Activated CD4-positive, alpha-beta memory T cell treated with anti-CD3 and anti-CD28 coated beads, Interleukin-2, amount 10 ng/mL, durations not matched to agents 7 days and 5 days (primary cell): ENCODE measurements at regions not wholly inside any gene's neighbourhood (a gene's known extent, or its start where the extent isn't known, plus 50 kb on each side); places are given as distances from the start of the nearest gene placed in this dataset.

Experiments
- CTCF ChIA-PET: fragments of 350-600 bp; sonication (Branson Sonifier 250); formaldehyde crosslinking; loops from one replicate; lab custom pipeline; 2021; ENCODE audit warnings: antibody characterized with exemption, inconsistent platforms; lab: Charles Lee
- POLR2A ChIA-PET: fragments of 350-600 bp; sonication (Branson Sonifier 250); formaldehyde crosslinking; loops from one replicate; lab custom pipeline; 2021; ENCODE audit warnings: antibody characterized with exemption; lab: Charles Lee
- DNase-seq: peaks from one replicate; pipeline ENCODE4 v3.0.0-alpha.2; 2020
- H3K27ac Mint-ChIP-seq: one replicate; pipeline ENCODE4 v1.8.0; 2021; ENCODE audit warnings: mild to moderate bottlenecking, mixed read lengths
- H3K27me3 Mint-ChIP-seq: one replicate; pipeline ENCODE4 v1.8.0; 2021; ENCODE audit warnings: mixed read lengths
- H3K36me3 Mint-ChIP-seq: one replicate; pipeline ENCODE4 v1.8.0; 2021; ENCODE audit warnings: low read depth, mixed read lengths
- H3K4me1 Mint-ChIP-seq: one replicate; pipeline ENCODE4 v1.8.0; 2021; ENCODE audit warnings: mixed read lengths
- H3K4me3 Mint-ChIP-seq: one replicate; pipeline ENCODE4 v1.8.0; 2021; ENCODE audit warnings: mild to moderate bottlenecking, mixed read lengths
- H3K9me3 Mint-ChIP-seq: one replicate; pipeline ENCODE4 v1.8.0; 2021; ENCODE audit warnings: mixed read lengths

DNA sequence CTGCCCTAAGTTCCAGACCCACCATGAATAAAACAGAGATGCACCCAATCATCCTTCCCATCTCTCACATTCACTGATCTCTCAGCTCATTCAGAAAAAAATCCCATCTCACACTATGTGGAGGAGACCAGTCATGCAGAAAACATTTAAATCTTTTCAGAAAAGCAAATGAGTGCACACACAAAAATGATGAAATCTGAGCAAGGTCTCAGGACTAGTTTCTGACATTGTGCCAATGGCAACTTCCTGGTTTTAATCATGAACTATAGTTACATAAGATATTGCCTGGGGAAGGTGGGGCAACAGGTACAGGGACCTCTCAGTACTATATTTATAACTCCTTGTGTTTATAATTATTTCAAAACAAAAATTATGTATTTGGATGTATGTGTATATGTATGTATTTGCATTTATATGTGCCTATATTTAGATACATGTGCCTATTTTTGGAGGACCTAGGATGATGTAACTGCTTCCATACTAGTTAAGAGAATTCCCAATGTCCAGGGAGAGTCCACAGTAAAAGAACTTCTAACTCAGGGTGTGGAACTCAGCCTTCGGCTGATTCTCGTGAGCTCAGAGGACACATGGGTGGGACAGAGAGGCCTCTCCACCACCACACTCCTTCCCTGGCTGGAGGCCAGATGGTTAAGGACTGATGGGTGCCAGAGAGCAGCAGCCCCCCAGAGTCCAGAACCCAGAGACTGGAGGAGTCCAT lies 71.7 kb upstream of the MAP3K4 start:
- ChIA-PET CTCF (no interaction called here), POLR2A (no interaction called here)
- peaks cover 13% of the 10 kb centered on the region for H3K27me3 Mint-ChIP-seq
- no peak for DNase-seq
- no peaks in the 10 kb centered on the region for H3K4me1 Mint-ChIP-seq
- H3K36me3 Mint-ChIP-seq = no peaks in the 10 kb centered on the region
- no peaks in the 10 kb centered on the region for H3K9me3 Mint-ChIP-seq
- H3K4me3 Mint-ChIP-seq = no peak overlapping the region
- H3K27ac Mint-ChIP-seq = no peak overlapping the region

DNA sequence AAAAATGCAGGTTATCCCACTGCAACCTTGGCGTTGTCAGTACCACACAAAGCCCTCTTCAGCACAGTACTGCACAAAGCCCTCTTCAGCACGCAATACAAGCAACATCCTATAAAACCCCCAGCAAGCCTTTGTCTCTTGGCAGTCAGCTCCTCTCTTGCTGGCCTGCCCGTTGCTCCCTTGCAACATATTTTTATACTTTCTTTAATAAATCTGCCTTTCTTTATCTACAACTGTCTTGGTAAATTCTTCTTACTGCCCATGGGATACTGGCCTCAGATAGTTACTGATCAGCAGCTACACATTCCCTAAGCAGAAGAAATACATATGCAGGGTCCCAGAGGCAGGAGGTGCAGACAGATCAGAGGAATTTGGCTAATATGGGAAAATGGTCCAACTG lies 70.5 kb upstream of the MAP3K4 start:
- CTCF ChIA-PET = interaction anchor here (17.1 kb wide), 1 partner anchor 453 kb away, joined by 363 read pairs; no protein-coding TSS in a partner anchor
- no peak for DNase-seq
- no peaks in the 10 kb centered on the region for H3K36me3 Mint-ChIP-seq
- no peak overlapping the region for H3K27ac Mint-ChIP-seq
- no peak overlapping the region for H3K4me3 Mint-ChIP-seq
- H3K9me3 Mint-ChIP-seq = no peaks in the 10 kb centered on the region
- H3K27me3 Mint-ChIP-seq = peaks cover 13% of the 10 kb centered on the region
- POLR2A ChIA-PET = no interaction called here
- H3K4me1 Mint-ChIP-seq = no peaks in the 10 kb centered on the region

DNA sequence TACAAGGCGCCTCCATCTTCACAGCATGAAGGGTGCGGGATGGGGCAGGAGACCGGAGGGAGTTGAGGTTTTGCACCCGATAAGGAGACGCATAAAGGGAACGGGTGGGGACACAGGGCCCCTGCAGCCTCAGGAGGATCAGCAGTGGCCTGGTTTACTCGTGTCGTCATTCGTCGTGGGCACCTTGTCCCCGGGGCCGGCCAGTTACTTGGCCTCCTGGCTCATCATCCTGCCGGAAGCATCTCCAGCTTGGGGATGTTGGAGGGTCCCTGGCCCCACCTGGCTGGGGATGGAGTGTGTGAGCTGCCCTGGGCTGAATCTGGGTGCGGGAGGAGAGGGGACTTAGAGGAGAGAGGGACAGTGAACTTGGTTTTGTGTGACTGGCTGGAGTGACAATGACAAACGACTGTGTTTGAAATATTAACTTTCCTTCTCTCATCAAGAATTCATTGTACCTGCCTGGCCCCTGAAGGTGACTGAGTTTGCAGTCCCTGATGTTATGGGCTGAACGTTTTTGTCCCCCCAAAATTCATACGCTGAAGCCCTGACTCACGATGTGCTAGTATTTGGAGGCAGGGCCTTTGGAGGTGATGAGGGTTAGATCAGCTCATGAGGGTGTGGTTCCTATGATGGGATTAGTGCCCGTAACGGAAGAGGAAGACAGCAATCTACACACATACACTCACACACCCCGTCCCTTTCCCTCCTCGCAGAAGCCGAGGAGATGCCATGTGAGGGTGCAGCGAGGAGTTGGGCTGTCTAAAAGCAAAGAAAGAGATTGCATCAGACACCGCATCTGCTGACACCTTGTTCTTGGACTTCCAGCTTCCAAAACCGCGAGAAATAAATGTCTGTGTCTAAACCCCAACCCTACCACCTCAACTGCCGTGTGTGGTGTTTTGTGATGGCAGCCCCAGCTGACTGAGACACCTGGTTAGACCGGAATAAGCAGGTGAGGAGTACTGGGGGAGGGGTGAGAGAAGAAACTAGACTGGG lies 65.0 kb upstream of the MAP3K4 start:
- Mint-ChIP-seq H3K9me3 (no peaks in the 10 kb centered on the region), H3K27me3 (peaks cover 27% of the 10 kb centered on the region), H3K27ac (peak overlapping the region; percentile 44), H3K4me1 (peaks cover 6% of the 10 kb centered on the region), H3K4me3 (no peak overlapping the region), H3K36me3 (no peaks in the 10 kb centered on the region)
- no peak for DNase-seq
- ChIA-PET CTCF (interaction anchor here (17.1 kb wide), 1 partner anchor 447 kb away, joined by 363 read pairs; no protein-coding TSS in a partner anchor), POLR2A (no interaction called here)

DNA sequence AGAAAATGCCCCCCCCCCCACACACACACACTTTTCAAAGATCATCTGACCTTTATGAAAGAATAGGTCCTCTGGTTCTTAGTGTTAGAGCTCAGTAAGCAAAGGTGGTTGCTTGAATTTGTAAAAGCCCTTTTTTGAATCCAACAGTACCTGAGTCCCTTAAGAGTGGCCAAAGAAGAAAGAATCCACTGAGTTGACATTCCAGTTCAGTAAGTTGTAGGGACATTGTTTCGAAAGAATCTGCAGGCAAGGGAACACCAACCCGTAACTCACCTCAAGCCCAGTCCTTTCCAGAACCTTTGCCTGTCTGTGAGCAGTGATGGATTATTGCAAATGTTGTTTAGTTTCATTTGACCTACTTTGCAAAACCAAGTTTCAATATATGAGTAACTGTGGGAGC lies 64.2 kb upstream of the MAP3K4 start:
- ChIA-PET CTCF (interaction anchor here (0.7 to 17.1 kb wide), 2 partner anchors 24 to 446 kb away, joined by 3 to 363 read pairs; no protein-coding TSS in a partner anchor), POLR2A (no interaction called here)
- H3K27me3 Mint-ChIP-seq = peaks cover 27% of the 10 kb centered on the region
- no peaks in the 10 kb centered on the region for H3K36me3 Mint-ChIP-seq
- H3K9me3 Mint-ChIP-seq = no peaks in the 10 kb centered on the region
- H3K27ac Mint-ChIP-seq = peak overlapping the region; percentile 11
- DNase-seq = no peak
- H3K4me1 Mint-ChIP-seq = peaks cover 8% of the 10 kb centered on the region
- no peak overlapping the region for H3K4me3 Mint-ChIP-seq

- ChIA-PET POLR2A (interaction anchor here (2.6 kb wide), 1 partner anchor 441 kb away, joined by 6 read pairs; no protein-coding TSS in a partner anchor), CTCF (interaction anchor here (0.6 to 17.1 kb wide), 7 partner anchors 11 to 479 kb away, joined by 3 to 363 read pairs (median 3); no protein-coding TSS in a partner anchor)
- H3K27ac Mint-ChIP-seq = no peak overlapping the region
- no peak for DNase-seq
- H3K36me3 Mint-ChIP-seq = no peaks in the 10 kb centered on the region
- no peak overlapping the region for H3K4me3 Mint-ChIP-seq
- H3K27me3 Mint-ChIP-seq = peaks cover 25% of the 10 kb centered on the region
- H3K9me3 Mint-ChIP-seq = no peaks in the 10 kb centered on the region
- peaks cover 8% of the 10 kb centered on the region for H3K4me1 Mint-ChIP-seq
Measured at GRCh38 chr6:160929361-160929760, 62.2 kb upstream of the MAP3K4 start.

- ChIA-PET POLR2A (interaction anchor here (2.6 kb wide), 1 partner anchor 441 kb away, joined by 6 read pairs; no protein-coding TSS in a partner anchor), CTCF (interaction anchor here (0.6 to 17.1 kb wide), 15 partner anchors 10 to 463 kb away, joined by 3 to 363 read pairs (median 4); no protein-coding TSS in a partner anchor)
- no peak for DNase-seq
- Mint-ChIP-seq H3K4me1 (peaks cover 8% of the 10 kb centered on the region), H3K27me3 (peaks cover 25% of the 10 kb centered on the region), H3K27ac (no peak overlapping the region), H3K9me3 (no peaks in the 10 kb centered on the region), H3K36me3 (no peaks in the 10 kb centered on the region), H3K4me3 (no peak overlapping the region)
Measured at GRCh38 chr6:160929831-160930230, 61.7 kb upstream of the MAP3K4 start.

DNA sequence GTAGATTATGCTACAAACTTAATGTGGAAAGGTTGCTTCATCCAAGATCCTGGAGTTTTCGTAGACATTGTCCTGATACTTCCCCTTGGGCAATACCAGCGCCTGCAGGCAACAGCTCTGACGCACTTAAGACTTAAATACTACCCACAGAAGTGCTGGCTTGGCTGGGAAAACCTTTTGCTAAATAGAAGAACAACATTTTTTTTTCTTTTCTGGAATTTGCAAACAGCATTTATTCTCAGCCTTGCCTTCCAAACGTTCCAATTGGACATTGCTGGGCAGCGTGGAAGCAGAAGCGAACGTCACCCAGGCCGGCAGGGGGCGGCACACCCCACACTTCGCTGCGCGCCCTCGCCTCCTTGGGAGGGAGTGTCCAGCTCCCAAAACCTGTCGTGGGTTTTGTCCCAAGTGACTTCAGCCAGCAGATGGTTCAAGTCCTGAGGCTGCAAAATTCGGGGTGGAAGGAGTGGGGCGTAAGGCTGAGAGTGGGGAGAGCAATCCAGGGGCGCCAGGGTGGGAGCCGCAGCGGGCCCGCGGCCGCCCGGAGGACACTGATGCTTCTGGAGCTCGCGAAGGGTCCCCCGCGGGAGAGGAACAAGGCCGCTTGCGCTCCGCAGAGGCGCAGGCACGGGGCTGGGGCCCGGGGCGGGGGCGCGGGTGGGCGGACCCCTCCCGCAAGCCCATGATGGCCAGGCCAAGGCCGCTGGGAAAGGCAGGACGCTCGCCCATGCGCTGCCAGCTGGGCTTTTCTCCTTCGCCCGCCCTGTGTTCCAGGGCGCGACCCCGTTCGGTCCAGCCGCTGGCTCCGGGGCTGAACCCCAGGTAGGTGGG lies 60.8 kb upstream of the MAP3K4 start:
- Mint-ChIP-seq H3K9me3 (no peaks in the 10 kb centered on the region), H3K4me1 (peaks cover 8% of the 10 kb centered on the region), H3K27ac (no peak overlapping the region), H3K36me3 (no peaks in the 10 kb centered on the region), H3K27me3 (peaks cover 25% of the 10 kb centered on the region), H3K4me3 (no peak overlapping the region)
- ChIA-PET CTCF (interaction anchor here (0.6 to 17.1 kb wide), 21 partner anchors 8 to 1380 kb away, joined by 3 to 363 read pairs (median 4); no protein-coding TSS in a partner anchor), POLR2A (interaction anchor here (2.6 kb wide), 1 partner anchor 440 kb away, joined by 6 read pairs; no protein-coding TSS in a partner anchor)
- DNase-seq = peak; percentile 58

- peaks cover 8% of the 10 kb centered on the region for H3K4me1 Mint-ChIP-seq
- POLR2A ChIA-PET = interaction anchor here (2.6 kb wide), 1 partner anchor 439 kb away, joined by 6 read pairs; no protein-coding TSS in a partner anchor
- CTCF ChIA-PET = interaction anchor here (0.6 to 17.1 kb wide), 20 partner anchors 7 to 1379 kb away, joined by 3 to 363 read pairs (median 4); no protein-coding TSS in a partner anchor
- DNase-seq = no peak
- H3K4me3 Mint-ChIP-seq = no peak overlapping the region
- no peaks in the 10 kb centered on the region for H3K36me3 Mint-ChIP-seq
- H3K27me3 Mint-ChIP-seq = peaks cover 31% of the 10 kb centered on the region
- no peak overlapping the region for H3K27ac Mint-ChIP-seq
- H3K9me3 Mint-ChIP-seq = no peaks in the 10 kb centered on the region
Measured at GRCh38 chr6:160931378-160932310, 59.9 kb upstream of the MAP3K4 start.

GRCh38 chr6:160933256-160933655 lies 58.3 kb upstream of the MAP3K4 start:
- H3K4me1 Mint-ChIP-seq = peaks cover 3% of the 10 kb centered on the region
- no peak for DNase-seq
- no peaks in the 10 kb centered on the region for H3K36me3 Mint-ChIP-seq
- H3K4me3 Mint-ChIP-seq = no peak overlapping the region
- peaks cover 39% of the 10 kb centered on the region for H3K27me3 Mint-ChIP-seq
- no peak overlapping the region for H3K27ac Mint-ChIP-seq
- CTCF ChIA-PET = interaction anchor here (0.7 to 17.1 kb wide), 3 partner anchors 11 to 440 kb away, joined by 3 to 363 read pairs (median 4); no protein-coding TSS in a partner anchor
- POLR2A ChIA-PET = no interaction called here
- no peaks in the 10 kb centered on the region for H3K9me3 Mint-ChIP-seq

- no peaks in the 10 kb centered on the region for H3K36me3 Mint-ChIP-seq
- H3K4me1 Mint-ChIP-seq = peaks cover 3% of the 10 kb centered on the region
- H3K9me3 Mint-ChIP-seq = no peaks in the 10 kb centered on the region
- H3K27ac Mint-ChIP-seq = no peak overlapping the region
- no peak for DNase-seq
- POLR2A ChIA-PET = no interaction called here
- peaks cover 39% of the 10 kb centered on the region for H3K27me3 Mint-ChIP-seq
- CTCF ChIA-PET = interaction anchor here (0.7 to 17.1 kb wide), 3 partner anchors 12 to 440 kb away, joined by 3 to 363 read pairs (median 4); no protein-coding TSS in a partner anchor
- H3K4me3 Mint-ChIP-seq = no peak overlapping the region
Measured at GRCh38 chr6:160934157-160934556, 57.4 kb upstream of the MAP3K4 start.

DNA sequence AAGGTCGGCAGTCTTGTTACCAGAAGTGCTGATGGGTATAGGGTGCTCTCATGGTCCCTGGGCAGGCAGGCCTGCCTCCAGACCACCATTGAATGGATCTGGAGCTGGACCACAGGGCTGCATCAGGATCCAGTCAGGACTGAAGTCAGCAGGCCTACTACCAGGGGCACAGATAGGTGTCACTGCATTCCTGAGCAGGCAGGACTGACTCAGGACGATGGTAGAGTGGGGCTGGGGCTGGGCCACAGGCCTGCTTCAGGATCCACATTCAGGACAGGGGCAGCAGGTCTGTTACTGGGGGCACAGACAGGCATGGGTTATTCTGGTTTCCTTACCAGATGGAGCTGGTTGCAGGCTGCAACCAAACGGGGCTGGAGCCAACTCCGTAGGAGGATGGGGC lies 51.4 kb upstream of the MAP3K4 start:
- ChIA-PET POLR2A (no interaction called here), CTCF (interaction anchor here (1.1 kb wide), 1 partner anchor 11 kb away, joined by 3 read pairs; no protein-coding TSS in a partner anchor)
- Mint-ChIP-seq H3K9me3 (no peaks in the 10 kb centered on the region), H3K4me1 (no peaks in the 10 kb centered on the region), H3K27me3 (peaks cover 28% of the 10 kb centered on the region), H3K27ac (no peak overlapping the region), H3K36me3 (no peaks in the 10 kb centered on the region), H3K4me3 (no peak overlapping the region)
- no peak for DNase-seq
